GM21825 (cell line): ENCODE measurements at regions not wholly inside any gene's neighbourhood (a gene's known extent, or its start where the extent isn't known, plus 50 kb on each side); places are given as distances from the start of the nearest gene placed in this dataset.
A peak's percentile ranks its signal among the peaks of the same experiment; 100 is the strongest.

ENCODE experiments used
- ATAC-seq: cut with Tn5 transposase; IDR thresholded peaks from one replicate; pipeline ENCODE4 v1.9.1; 2021; ENCODE audit warnings: mild to moderate bottlenecking, moderate library complexity; ENCODE audit not compliant: unreplicated experiment

DNA sequence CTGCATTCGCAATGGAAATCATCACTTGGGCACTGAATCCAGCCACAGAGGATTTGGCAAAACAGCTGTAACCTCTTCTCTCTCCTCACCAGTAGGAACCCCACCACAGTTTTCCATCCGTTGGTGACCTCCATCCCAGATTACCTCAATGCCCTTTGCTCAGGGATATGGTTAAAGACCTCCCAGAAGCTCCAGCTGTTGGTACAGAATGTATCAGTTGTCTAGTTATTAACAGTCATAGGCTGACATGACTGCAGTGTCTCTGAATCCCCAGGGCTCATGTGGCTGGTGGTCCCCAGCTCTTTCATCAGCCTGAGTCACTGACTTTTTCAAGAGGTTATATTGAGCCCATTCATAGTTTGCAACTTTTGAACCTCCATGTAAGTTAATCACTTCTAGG is 189.8 kb upstream of the HHIP start:
- ATAC-seq = no peak

DNA sequence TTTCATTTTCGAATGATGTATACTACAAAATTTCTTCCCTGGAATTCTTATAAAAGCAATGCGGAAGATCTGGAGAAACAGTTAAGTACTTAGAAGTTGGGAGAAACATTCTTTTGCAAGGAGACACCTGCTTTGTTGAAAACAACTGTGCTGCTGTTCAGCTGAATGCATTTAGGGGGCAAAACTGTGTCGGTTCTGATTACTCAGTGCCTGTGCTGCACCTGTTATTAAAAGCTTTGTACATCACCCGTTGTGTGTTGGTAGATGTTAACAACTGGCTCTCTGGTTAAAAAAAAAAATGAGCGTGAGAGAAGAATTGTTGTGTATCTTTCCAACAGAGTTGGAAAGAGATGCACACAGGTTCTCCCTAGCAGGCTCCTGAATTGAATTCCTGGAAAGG is 184.1 kb upstream of the HHIP start:
- ATAC-seq = no peak

GRCh38 chr4:144463236-144463635 is 182.7 kb upstream of the HHIP start:
- no peak for ATAC-seq

DNA sequence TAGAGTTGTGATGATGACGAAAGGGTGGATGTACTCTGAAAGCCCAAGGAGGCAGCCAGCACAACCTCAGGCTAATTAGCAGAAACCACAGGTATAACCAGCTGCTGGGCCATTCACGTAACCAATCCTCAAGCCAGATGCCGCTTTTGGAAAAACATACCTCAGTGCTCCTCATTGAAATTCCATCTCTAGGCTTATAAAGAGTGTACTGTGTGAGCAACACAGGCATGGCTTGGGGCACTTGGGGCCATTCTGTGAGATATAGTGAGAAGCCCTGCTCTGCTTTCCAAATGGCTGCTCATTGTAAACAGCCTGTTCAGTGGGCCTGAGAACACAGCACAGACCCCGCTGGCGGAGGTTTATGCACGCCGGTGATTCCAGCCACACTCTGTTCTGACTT is 182.1 kb upstream of the HHIP start:
- no peak for ATAC-seq

DNA sequence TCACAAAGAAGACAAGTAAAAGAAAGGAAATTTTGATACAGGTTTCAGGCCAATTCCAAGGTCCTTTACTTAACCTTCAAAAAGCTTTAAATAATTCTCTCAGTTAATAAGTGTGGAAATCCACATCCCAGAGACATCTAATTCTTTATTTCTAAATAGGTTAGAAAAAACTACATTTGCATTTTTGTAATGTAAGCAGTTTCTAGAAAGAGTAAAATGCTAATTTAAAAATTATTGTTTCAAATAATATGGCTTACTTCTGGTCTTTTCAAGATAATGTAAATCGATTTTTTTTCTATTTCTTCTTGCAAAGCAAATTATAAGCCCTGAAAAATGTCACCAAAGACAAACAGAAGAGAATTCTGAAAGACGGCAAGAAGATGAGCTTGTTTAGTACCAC is 180.4 kb upstream of the HHIP start:
- ATAC-seq = no peak

DNA sequence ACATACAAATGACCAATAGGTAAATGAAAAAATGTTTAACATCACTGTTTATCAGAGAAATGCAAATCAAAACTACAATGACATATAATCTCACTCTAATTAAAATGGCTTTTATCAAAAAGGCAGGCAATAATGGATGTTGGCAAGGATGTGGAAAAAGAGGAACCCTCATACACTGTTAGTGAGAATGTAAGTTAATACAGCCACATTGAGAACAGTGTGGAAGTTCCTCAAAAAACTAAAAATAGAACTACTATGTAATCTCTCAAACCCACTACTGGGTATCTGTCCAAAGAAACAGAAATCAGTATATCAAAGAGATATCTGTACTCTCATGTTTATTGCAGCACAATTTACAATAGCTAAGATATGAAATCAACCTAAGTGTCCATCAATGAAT is 165.9 kb upstream of the HHIP start:
- ATAC-seq = no peak

DNA sequence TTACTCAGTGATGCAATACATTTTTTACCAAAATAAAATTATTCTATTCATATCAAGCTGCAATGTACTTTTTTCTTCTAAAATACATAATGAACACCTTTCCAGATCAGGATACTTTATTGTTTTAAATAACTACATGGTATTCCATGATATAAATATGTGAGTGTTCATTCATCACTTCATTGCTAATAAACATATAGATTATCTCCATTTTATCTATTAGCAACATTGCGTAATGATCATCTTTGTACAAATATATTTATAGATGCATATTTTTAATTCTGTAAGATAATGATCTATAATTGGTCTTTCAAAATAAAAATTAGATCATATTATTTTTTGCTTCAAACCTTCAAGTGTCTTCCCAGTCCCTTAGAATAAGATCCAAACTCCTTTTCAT is 156.1 kb upstream of the HHIP start:
- ATAC-seq = no peak

- ATAC-seq = no peak
These were observed 151.7 kb upstream of the HHIP start for GRCh38 chr4:144494280-144494679.

GRCh38 chr4:144495944-144496343 is 150.0 kb upstream of the HHIP start:
- ATAC-seq = no peak

- peak; percentile 81 for ATAC-seq
These were observed 146.2 kb upstream of the HHIP start for GRCh38 chr4:144499777-144500176.

GRCh38 chr4:144501231-144501780 is 144.7 kb upstream of the HHIP start:
- no peak for ATAC-seq

GRCh38 chr4:144504883-144505282 is 141.1 kb upstream of the HHIP start:
- no peak for ATAC-seq

DNA sequence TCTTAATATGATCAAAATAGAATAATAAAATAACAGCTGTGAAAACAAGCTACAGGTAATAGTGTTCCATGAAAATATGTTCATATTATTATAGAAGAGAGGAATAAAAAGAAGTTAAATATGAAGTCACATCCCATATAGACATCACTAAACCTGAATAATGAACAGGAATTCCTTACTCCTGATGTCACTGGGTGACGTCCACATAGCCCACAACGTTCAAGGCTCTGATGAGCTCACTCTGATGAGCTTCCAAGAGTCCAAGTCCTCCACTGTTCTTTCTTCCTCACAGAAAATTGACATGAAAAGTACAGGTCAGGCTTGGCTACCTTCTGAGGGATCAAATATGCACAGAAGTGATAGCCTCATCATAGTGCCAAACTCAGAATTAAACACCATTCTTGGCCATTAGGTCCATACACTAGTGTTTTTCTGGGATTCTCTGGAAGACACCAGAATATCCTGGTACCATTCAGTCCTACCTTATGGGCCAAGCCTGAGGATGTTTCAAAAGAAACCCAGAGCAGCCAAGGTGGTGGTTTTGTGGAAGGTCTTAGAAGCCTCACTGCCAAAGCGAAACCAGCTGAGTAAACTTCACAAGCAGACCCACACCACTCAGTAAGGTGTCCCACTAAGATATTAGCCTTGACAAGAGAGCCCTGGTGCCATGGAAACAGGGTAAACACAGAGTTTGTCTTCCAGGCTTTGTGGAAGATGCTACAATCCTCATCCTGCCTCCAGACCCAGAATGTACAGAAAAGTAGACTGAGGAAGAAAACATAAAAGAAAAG is 138.4 kb upstream of the HHIP start:
- no peak for ATAC-seq

DNA sequence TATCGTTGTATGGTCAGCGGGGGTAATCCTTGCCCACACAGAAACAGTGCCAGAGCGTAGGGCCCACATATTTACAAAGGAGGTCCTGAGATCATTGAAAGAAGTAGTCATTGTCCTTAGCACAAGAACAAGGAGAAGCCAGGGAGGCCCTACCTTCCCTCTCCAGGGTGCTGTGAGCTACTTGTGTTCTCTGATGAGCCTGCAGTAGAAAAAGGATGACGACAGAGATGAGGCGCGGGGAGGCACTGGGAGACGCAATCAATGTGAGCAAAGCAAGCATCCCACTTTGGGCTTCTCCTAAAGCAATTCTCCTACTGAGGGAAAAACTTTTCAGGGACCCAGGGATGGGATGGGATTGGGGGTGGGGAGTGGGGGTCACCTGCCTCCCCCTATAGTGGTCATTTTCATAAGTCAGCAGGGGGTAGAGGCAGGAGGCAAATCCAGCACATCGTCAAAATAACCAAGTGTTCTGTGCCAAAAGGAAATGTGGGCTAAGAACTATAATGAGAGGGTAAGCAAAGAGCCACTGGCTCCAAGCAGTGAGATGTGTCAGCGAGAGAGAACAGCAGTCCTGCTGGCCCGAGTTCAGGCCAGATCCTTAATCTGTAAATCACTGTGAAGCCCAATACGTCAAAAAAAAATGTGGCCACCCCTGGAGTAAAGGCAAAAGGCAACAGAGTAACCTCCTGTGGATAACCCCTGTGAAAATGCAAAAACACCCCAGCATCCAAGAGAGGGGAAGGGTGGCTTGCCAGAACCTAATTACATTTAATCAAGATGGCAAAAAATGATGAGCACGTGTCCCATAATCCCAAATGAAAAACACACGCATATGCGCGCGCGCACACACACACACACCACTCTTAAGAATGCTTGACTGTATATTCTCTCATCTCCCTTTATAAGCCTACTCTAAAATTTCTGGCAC is 136.6 kb upstream of the HHIP start:
- ATAC-seq = no peak

- no peak for ATAC-seq
These were observed 131.2 kb upstream of the HHIP start for GRCh38 chr4:144514736-144515135.

DNA sequence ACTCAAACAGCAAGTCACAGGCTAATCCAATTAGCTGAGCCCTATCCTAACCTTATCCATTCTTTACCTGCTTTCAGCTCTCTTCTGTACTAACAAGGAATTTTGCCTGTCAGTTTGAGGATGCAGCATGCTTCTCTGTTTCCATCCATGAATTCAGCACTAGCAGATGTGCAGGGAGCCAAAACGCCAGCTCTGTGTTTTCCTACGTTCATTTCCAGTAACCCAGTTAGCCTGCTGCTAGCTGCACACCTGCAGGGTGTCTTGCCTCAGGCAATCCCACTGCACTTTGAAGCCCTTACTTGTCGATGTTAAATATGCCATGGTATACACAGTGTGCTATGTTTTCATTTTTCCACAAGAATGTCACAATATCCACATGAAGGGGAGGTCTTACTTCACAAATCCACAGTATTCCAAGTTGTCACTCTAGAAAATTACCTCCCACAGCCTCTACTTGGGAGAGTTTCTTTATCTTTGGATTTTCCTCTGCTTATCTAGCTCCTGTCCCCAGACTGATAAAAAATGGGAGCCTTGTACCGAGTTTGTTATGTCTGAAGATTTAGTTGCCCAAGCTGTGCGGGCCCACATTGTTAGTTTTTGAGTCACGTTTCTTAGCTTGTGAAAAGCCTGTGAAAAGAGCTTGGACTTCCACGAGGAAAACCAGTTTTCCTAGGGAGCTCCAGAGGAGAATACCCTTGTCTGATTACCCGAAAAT is 127.6 kb upstream of the HHIP start:
- no peak for ATAC-seq

DNA sequence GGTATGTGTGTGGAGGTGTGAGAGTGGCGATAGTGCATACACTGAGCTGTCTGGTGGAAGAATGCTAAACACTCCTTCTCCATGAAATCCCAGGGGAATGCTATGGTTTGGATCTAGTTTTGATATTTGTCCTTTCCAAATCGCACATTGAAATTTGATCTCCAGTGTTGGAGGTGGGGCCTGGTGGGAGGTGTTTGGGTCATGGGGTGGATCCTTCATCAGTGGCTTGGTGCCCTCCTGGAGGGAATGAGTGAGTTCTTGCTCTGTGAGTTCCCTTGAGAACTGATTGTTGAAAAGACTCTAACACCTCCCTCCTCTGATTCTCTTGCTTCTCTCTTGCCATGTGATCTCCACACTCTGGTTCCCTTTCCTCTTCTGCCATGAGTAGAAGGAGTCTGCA is 114.1 kb upstream of the HHIP start:
- no peak for ATAC-seq

DNA sequence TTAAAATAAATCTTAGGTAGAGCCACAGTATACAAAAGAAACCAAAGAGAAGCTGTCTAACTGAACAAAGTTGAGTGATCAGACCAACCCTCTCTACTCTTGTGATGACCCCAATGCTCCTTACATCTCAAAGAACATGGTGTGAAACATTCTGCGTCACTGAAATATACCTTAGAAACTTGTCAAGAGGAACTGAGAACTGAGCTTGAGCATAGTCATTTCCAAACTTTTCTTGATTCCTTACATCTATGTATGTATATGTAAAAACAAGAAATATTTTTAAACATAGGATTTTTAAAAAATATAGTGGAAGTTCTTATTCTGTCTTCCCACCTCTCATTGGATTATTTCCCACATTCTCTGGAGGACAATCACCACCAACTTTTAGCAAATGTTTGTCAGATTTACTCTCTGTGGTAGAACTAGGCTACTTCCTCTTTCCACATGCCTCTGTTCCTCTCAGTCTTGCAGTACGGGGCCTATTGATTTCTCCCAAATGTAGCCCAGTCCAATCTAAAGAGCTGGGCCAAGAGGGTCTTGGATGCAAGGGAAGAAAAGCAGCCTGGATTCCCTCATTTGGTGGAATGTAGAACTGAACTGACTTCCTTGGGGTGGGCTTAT is 98.2 kb upstream of the HHIP start:
- peak; percentile 99 for ATAC-seq

- no peak for ATAC-seq
These were observed 89.3 kb upstream of the HHIP start for GRCh38 chr4:144556636-144557035.

DNA sequence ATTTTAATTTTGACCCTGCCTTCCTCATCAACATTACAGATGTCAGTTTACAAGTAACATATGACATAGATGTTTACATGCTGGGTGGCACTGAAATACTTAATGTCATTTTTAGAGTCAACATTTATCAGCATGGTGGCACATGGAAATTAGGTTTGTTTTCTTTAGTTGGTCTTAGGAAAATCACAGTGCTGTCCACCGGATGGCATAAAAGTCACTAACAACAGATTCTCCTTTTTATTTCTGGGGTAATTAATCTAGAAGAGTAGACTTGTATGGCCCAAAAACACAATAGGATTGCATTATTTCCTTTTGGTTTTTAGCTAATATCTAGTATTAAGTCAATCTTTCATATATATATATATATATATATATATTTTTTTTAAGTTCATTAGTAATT is 88.6 kb upstream of the HHIP start:
- no peak for ATAC-seq
